GM23338 (cell line): ENCODE measurements at regions not wholly inside any gene's neighbourhood (a gene's known extent, or its start where the extent isn't known, plus 50 kb on each side); places are given as distances from the start of the nearest gene placed in this dataset.

Source experiments
- ATAC-seq: fragments of 200-7000 bp; cut with Tn5 transposase; 3 replicates; pipeline ENCODE4 v1.9.1; 2020
- DNase-seq: peaks from one replicate; pipeline ENCODE4 v3.0.0-alpha.2; 2015; ENCODE audit warnings: low spot score
- H2AFZ ChIP-seq: fragments of 200-600 bp; sonication (generic); 2 replicates; pipeline ENCODE4 v1.8.0; 2016; ENCODE audit warnings: antibody characterized with exemption, mild to moderate bottlenecking, moderate library complexity
- H3F3A ChIP-seq: fragments of 200-600 bp; sonication (generic); replicated peaks from 2 replicates; pipeline ENCODE4 v1.8.0; 2017; ENCODE audit warnings: antibody characterized with exemption, mixed run types, low read depth
- H3K27ac ChIP-seq: fragments of 200-600 bp; sonication (generic); 2 replicates; pipeline ENCODE4 v1.6.1; 2016; ENCODE audit warnings: low read depth
- H3K27me3 ChIP-seq: fragments of 200-600 bp; sonication (generic); 2 replicates; pipeline ENCODE4 v1.8.0; 2016; ENCODE audit warnings: mild to moderate bottlenecking, mixed run types, moderate library complexity; ENCODE audit not compliant: insufficient read depth
- H3K36me3 ChIP-seq: fragments of 200-600 bp; sonication (generic); 2 replicates; pipeline ENCODE4 v1.8.0; 2016; ENCODE audit warnings: mild to moderate bottlenecking; ENCODE audit not compliant: insufficient read depth
- H3K4me1 ChIP-seq: fragments of 200-600 bp; sonication (generic); 2 replicates; pipeline ENCODE4 v1.8.0; 2016; ENCODE audit warnings: mild to moderate bottlenecking, moderate library complexity; ENCODE audit not compliant: insufficient read depth
- H3K4me2 ChIP-seq: fragments of 200-600 bp; sonication (generic); 2 replicates; pipeline ENCODE4 v1.7.1; 2017; ENCODE audit warnings: mixed run types
- H3K4me3 ChIP-seq: fragments of 200-600 bp; sonication (generic); 2 replicates; pipeline ENCODE4 v1.6.1; 2016; ENCODE audit warnings: mixed run types
- H3K79me2 ChIP-seq: fragments of 200-600 bp; sonication (generic); replicated peaks from 2 replicates; pipeline ENCODE4 v1.8.0; 2017; ENCODE audit warnings: mild to moderate bottlenecking; ENCODE audit not compliant: insufficient read depth
- H3K9me2 ChIP-seq: fragments of 200-600 bp; sonication (generic); 2 replicates; pipeline ENCODE4 v1.8.0; 2017; ENCODE audit not compliant: insufficient read depth
- H4K20me1 ChIP-seq: fragments of 200-600 bp; sonication (generic); replicated peaks from 2 replicates; pipeline ENCODE4 v1.8.0; 2017; ENCODE audit warnings: mild to moderate bottlenecking; ENCODE audit not compliant: insufficient read depth
- H3K27ac Mint-ChIP-seq: 2 replicates; pipeline ENCODE4 v1.8.0; 2020; ENCODE audit warnings: inconsistent platforms, mild to moderate bottlenecking, moderate library complexity, mixed read lengths
- H3K27me3 Mint-ChIP-seq: 3 replicates; pipeline ENCODE4 v1.8.0; 2022; ENCODE audit warnings: low read depth, mild to moderate bottlenecking, moderate library complexity, mixed read lengths, inconsistent platforms; ENCODE audit not compliant: insufficient read depth, poor library complexity
- H3K36me3 Mint-ChIP-seq: 3 replicates; pipeline ENCODE4 v1.8.0; 2021; ENCODE audit warnings: low read depth, mild to moderate bottlenecking, inconsistent platforms, moderate library complexity, mixed read lengths
- H3K4me1 Mint-ChIP-seq: 3 replicates; pipeline ENCODE4 v1.8.0; 2020; ENCODE audit warnings: mild to moderate bottlenecking, inconsistent platforms, mixed read lengths
- H3K4me3 Mint-ChIP-seq: 3 replicates; pipeline ENCODE4 v1.8.0; 2021; ENCODE audit warnings: moderate library complexity, mild to moderate bottlenecking, inconsistent platforms, mixed read lengths
- H3K9me3 Mint-ChIP-seq: 3 replicates; pipeline ENCODE4 v1.8.0; 2020; ENCODE audit warnings: moderate library complexity, mild to moderate bottlenecking, inconsistent platforms, mixed read lengths
- CREB1 ChIP-seq: fragments of 250-450 bp; sonication (Bioruptor Pico); IDR thresholded peaks from 2 replicates; pipeline ENCODE4 v1.5.0; 2020; ENCODE audit warnings: low read depth, mild to moderate bottlenecking, moderate library complexity
- ETS1 ChIP-seq: IDR thresholded peaks from 2 replicates; pipeline ENCODE4 v1.6.1; 2016; ENCODE audit warnings: antibody characterized with exemption
- EZH2 ChIP-seq: fragments of 200-600 bp; sonication (generic); IDR thresholded peaks from one replicate; pipeline ENCODE4 v1.8.0; 2017; ENCODE audit warnings: antibody characterized with exemption, mild to moderate bottlenecking, low read depth; ENCODE audit not compliant: unreplicated experiment
- EZH2phosphoT487 ChIP-seq: fragments of 200-600 bp; sonication (generic); IDR thresholded peaks from one replicate; pipeline ENCODE4 v1.8.1; 2018; ENCODE audit warnings: antibody characterized with exemption; ENCODE audit not compliant: unreplicated experiment
- JUNB ChIP-seq: IDR thresholded peaks from one replicate; pipeline ENCODE4 v1.6.1; 2016; ENCODE audit warnings: antibody characterized with exemption; ENCODE audit not compliant: unreplicated experiment
- NANOG ChIP-seq: IDR thresholded peaks from 2 replicates; pipeline ENCODE4 v1.6.1; 2016; ENCODE audit warnings: antibody characterized with exemption, borderline replicate concordance
- POLR2AphosphoS5 ChIP-seq: IDR thresholded peaks from 2 replicates; pipeline ENCODE4 v1.6.1; 2016; ENCODE audit warnings: antibody characterized with exemption, low read depth
- STAT1 ChIP-seq: IDR thresholded peaks from one replicate; pipeline ENCODE4 v1.6.1; 2016; ENCODE audit warnings: antibody characterized with exemption; ENCODE audit not compliant: unreplicated experiment
- ZNF114 ChIP-seq: fragments of 250-450 bp; sonication (Bioruptor Pico); IDR thresholded peaks from 2 replicates; pipeline ENCODE4 v1.5.0; 2020; ENCODE audit warnings: mild to moderate bottlenecking, moderate library complexity
- ZNF331 ChIP-seq: fragments of 250-450 bp; sonication (Bioruptor Pico); IDR thresholded peaks from 2 replicates; pipeline ENCODE4 v1.5.0; 2020; ENCODE audit warnings: low read depth, mild to moderate bottlenecking, moderate library complexity
- TF ChIP-seq, protein P1 (sequence below): IDR thresholded peaks from one replicate; pipeline ENCODE4 v1.6.1; 2018; ENCODE audit warnings: antibody characterized with exemption; ENCODE audit not compliant: unreplicated experiment
- TF ChIP-seq, protein P2 (sequence below): fragments of 250-450 bp; sonication (Bioruptor Pico); IDR thresholded peaks from 2 replicates; pipeline ENCODE4 v1.5.0; 2020; ENCODE audit warnings: mild to moderate bottlenecking, moderate library complexity
- TF ChIP-seq, protein P3 (sequence below), 2 experiments: fragments of 200-600 bp in 1 of 2; sonication (generic) in 1 of 2; conservative IDR thresholded peaks; 2 replicates each; pipeline versions ENCODE4 v1.5.1 to v1.6.1; 2016 to 2017; ENCODE audit warnings: antibody characterized with exemption in 2 of 2, low read depth in 2 of 2, mild to moderate bottlenecking in 2 of 2, moderate library complexity in 1 of 2

DNA sequence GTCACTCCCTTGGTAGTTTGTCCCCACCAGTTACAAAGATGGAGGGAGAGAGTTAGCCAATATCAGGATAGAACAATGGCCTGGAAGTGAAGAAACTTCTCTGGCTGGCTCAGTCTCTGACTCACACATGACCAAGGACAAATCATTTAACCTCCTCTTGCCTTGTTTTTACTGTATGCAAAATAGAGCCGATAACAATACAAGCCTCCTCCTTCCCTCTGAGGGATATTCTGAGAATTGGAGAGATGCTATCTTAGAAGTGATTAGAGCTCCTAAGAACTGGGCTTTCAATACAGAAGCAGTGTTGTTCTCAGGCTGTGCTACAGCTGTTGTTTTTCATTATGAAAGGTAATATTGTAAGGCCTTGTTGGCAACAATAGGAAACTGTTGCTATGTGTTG lies 87.7 kb upstream of the EGR2 start:
- Mint-ChIP-seq H3K4me3 (no peak overlapping the region), H3K36me3 (no peaks in the 10 kb centered on the region; the same call in 2 of the 3 replicates), H3K27ac (no peak overlapping the region), H3K4me1 (peaks cover 4% of the 10 kb centered on the region; the same call in 1 of the 3 replicates), H3K27me3 (no peaks in the 10 kb centered on the region), H3K9me3 (peaks cover 2% of the 10 kb centered on the region; the same call in 2 of the 3 replicates)
- TF ChIP-seq ZNF114 (CRISPR knock-in tag) (no peak), NANOG (no peak), JUNB (no peak), STAT1 (no peak), CREB1 (no peak), ZNF331 (CRISPR knock-in tag) (no peak), EZH2phosphoT487 (no peak), POLR2AphosphoS5 (no peak), ETS1 (no peak), EZH2 (no peak)
- TF ChIP-seq, protein P1, sequence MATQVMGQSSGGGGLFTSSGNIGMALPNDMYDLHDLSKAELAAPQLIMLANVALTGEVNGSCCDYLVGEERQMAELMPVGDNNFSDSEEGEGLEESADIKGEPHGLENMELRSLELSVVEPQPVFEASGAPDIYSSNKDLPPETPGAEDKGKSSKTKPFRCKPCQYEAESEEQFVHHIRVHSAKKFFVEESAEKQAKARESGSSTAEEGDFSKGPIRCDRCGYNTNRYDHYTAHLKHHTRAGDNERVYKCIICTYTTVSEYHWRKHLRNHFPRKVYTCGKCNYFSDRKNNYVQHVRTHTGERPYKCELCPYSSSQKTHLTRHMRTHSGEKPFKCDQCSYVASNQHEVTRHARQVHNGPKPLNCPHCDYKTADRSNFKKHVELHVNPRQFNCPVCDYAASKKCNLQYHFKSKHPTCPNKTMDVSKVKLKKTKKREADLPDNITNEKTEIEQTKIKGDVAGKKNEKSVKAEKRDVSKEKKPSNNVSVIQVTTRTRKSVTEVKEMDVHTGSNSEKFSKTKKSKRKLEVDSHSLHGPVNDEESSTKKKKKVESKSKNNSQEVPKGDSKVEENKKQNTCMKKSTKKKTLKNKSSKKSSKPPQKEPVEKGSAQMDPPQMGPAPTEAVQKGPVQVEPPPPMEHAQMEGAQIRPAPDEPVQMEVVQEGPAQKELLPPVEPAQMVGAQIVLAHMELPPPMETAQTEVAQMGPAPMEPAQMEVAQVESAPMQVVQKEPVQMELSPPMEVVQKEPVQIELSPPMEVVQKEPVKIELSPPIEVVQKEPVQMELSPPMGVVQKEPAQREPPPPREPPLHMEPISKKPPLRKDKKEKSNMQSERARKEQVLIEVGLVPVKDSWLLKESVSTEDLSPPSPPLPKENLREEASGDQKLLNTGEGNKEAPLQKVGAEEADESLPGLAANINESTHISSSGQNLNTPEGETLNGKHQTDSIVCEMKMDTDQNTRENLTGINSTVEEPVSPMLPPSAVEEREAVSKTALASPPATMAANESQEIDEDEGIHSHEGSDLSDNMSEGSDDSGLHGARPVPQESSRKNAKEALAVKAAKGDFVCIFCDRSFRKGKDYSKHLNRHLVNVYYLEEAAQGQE: no peak
- TF ChIP-seq, protein P2, sequence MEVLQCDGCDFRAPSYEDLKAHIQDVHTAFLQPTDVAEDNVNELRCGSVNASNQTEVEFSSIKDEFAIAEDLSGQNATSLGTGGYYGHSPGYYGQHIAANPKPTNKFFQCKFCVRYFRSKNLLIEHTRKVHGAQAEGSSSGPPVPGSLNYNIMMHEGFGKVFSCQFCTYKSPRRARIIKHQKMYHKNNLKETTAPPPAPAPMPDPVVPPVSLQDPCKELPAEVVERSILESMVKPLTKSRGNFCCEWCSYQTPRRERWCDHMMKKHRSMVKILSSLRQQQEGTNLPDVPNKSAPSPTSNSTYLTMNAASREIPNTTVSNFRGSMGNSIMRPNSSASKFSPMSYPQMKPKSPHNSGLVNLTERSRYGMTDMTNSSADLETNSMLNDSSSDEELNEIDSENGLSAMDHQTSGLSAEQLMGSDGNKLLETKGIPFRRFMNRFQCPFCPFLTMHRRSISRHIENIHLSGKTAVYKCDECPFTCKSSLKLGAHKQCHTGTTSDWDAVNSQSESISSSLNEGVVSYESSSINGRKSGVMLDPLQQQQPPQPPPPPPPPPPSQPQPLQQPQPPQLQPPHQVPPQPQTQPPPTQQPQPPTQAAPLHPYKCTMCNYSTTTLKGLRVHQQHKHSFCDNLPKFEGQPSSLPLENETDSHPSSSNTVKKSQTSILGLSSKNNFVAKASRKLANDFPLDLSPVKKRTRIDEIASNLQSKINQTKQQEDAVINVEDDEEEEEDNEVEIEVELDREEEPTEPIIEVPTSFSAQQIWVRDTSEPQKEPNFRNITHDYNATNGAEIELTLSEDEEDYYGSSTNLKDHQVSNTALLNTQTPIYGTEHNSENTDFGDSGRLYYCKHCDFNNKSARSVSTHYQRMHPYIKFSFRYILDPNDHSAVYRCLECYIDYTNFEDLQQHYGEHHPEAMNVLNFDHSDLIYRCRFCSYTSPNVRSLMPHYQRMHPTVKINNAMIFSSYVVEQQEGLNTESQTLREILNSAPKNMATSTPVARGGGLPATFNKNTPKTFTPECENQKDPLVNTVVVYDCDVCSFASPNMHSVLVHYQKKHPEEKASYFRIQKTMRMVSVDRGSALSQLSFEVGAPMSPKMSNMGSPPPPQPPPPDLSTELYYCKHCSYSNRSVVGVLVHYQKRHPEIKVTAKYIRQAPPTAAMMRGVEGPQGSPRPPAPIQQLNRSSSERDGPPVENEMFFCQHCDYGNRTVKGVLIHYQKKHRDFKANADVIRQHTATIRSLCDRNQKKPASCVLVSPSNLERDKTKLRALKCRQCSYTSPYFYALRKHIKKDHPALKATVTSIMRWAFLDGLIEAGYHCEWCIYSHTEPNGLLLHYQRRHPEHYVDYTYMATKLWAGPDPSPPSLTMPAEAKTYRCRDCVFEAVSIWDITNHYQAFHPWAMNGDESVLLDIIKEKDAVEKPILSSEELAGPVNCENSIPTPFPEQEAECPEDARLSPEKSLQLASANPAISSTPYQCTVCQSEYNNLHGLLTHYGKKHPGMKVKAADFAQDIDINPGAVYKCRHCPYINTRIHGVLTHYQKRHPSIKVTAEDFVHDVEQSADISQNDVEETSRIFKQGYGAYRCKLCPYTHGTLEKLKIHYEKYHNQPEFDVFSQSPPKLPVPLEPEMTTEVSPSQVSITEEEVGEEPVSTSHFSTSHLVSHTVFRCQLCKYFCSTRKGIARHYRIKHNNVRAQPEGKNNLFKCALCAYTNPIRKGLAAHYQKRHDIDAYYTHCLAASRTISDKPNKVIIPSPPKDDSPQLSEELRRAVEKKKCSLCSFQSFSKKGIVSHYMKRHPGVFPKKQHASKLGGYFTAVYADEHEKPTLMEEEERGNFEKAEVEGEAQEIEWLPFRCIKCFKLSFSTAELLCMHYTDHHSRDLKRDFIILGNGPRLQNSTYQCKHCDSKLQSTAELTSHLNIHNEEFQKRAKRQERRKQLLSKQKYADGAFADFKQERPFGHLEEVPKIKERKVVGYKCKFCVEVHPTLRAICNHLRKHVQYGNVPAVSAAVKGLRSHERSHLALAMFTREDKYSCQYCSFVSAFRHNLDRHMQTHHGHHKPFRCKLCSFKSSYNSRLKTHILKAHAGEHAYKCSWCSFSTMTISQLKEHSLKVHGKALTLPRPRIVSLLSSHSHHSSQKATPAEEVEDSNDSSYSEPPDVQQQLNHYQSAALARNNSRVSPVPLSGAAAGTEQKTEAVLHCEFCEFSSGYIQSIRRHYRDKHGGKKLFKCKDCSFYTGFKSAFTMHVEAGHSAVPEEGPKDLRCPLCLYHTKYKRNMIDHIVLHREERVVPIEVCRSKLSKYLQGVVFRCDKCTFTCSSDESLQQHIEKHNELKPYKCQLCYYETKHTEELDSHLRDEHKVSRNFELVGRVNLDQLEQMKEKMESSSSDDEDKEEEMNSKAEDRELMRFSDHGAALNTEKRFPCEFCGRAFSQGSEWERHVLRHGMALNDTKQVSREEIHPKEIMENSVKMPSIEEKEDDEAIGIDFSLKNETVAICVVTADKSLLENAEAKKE (CRISPR knock-in tag): no peak
- TF ChIP-seq, protein P3, sequence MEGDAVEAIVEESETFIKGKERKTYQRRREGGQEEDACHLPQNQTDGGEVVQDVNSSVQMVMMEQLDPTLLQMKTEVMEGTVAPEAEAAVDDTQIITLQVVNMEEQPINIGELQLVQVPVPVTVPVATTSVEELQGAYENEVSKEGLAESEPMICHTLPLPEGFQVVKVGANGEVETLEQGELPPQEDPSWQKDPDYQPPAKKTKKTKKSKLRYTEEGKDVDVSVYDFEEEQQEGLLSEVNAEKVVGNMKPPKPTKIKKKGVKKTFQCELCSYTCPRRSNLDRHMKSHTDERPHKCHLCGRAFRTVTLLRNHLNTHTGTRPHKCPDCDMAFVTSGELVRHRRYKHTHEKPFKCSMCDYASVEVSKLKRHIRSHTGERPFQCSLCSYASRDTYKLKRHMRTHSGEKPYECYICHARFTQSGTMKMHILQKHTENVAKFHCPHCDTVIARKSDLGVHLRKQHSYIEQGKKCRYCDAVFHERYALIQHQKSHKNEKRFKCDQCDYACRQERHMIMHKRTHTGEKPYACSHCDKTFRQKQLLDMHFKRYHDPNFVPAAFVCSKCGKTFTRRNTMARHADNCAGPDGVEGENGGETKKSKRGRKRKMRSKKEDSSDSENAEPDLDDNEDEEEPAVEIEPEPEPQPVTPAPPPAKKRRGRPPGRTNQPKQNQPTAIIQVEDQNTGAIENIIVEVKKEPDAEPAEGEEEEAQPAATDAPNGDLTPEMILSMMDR (conservative IDR thresholded peaks at IDR 0.05; ENCODE audit: low read depth in 2 of 2): no peak
- H2AFZ ChIP-seq: no peak overlapping the region
- H3K79me2 ChIP-seq: no peaks in the 10 kb centered on the region
- peaks cover 13% of the 10 kb centered on the region; the same call in 1 of the 2 replicates for H3K9me2 ChIP-seq
- H3F3A ChIP-seq: no peaks in the 10 kb centered on the region
- no peaks in the 10 kb centered on the region for H3K27me3 ChIP-seq
- no peaks in the 10 kb centered on the region for H3K36me3 ChIP-seq
- DNase-seq: no peak
- no peaks in the 10 kb centered on the region for H4K20me1 ChIP-seq
- ATAC-seq: no peak
- no peak overlapping the region for H3K4me3 ChIP-seq
- no peaks in the 10 kb centered on the region for H3K4me1 ChIP-seq
- no peak overlapping the region for H3K4me2 ChIP-seq
- no peak overlapping the region for H3K27ac ChIP-seq
